ENCODE measurements at regions not wholly inside any gene's neighbourhood (a gene's known extent, or its start where the extent isn't known, plus 50 kb on each side); places are given as distances from the start of the nearest gene placed in this dataset.

GRCh38 chr2:123045713-123046112, 979.4 kb upstream of the CNTNAP5 start:
- TF ChIP-seq TAF1 (IDR thresholded peaks at IDR 0.05; ENCODE audit: borderline replicate concordance, insufficient read depth, low read length), result no peak
- no peak for TF ChIP-seq FOXP2 (optimal IDR thresholded peaks at IDR 0.05; ENCODE audit: borderline replicate concordance, extremely low read depth, extremely low read length, insufficient read depth)

GRCh38 chr2:123047186-123047585, 977.9 kb upstream of the CNTNAP5 start:
- TF ChIP-seq REST (IDR thresholded peaks at IDR 0.05; ENCODE audit: insufficient read depth in 1 of 2, low read depth in 2 of 2, low read length in 2 of 2), result no peak

GRCh38 chr2:123051136-123051535, 974.0 kb upstream of the CNTNAP5 start:
- TF ChIP-seq REST (IDR thresholded peaks at IDR 0.05; ENCODE audit: insufficient read depth in 1 of 2, low read depth in 2 of 2, low read length in 2 of 2) (no peak), FOXP2 (optimal IDR thresholded peaks at IDR 0.05; ENCODE audit: borderline replicate concordance, extremely low read depth, extremely low read length, insufficient read depth) (no peak), POLR2AphosphoS5 (IDR thresholded peaks at IDR 0.05; ENCODE audit: low read depth, low read length) (no peak), TAF1 (IDR thresholded peaks at IDR 0.05; ENCODE audit: borderline replicate concordance, insufficient read depth, low read length) (no peak), SIN3A (IDR thresholded peaks at IDR 0.05; ENCODE audit: borderline replicate concordance, insufficient read depth, low read length) (no peak)

GRCh38 chr2:123061534-123061933, 963.6 kb upstream of the CNTNAP5 start:
- no peak for TF ChIP-seq REST (IDR thresholded peaks at IDR 0.05; ENCODE audit: insufficient read depth in 1 of 2, low read depth in 2 of 2, low read length in 2 of 2)
- TF ChIP-seq TAF1 (IDR thresholded peaks at IDR 0.05; ENCODE audit: borderline replicate concordance, insufficient read depth, low read length), result no peak
- TF ChIP-seq SIN3A (IDR thresholded peaks at IDR 0.05; ENCODE audit: borderline replicate concordance, insufficient read depth, low read length), result no peak

GRCh38 chr2:123073371-123073770, 951.7 kb upstream of the CNTNAP5 start:
- no peak for TF ChIP-seq FOXP2 (optimal IDR thresholded peaks at IDR 0.05; ENCODE audit: borderline replicate concordance, extremely low read depth, extremely low read length, insufficient read depth)
- no peak for TF ChIP-seq TAF1 (IDR thresholded peaks at IDR 0.05; ENCODE audit: borderline replicate concordance, insufficient read depth, low read length)
- no peak for TF ChIP-seq SIN3A (IDR thresholded peaks at IDR 0.05; ENCODE audit: borderline replicate concordance, insufficient read depth, low read length)
- no peak for TF ChIP-seq POLR2AphosphoS5 (IDR thresholded peaks at IDR 0.05; ENCODE audit: low read depth, low read length)
- TF ChIP-seq REST (IDR thresholded peaks at IDR 0.05; ENCODE audit: insufficient read depth in 1 of 2, low read depth in 2 of 2, low read length in 2 of 2), result no peak

GRCh38 chr2:123073956-123074355, 951.1 kb upstream of the CNTNAP5 start:
- TF ChIP-seq REST (IDR thresholded peaks at IDR 0.05; ENCODE audit: insufficient read depth in 1 of 2, low read depth in 2 of 2, low read length in 2 of 2), result no peak

All from PFSK-1 (cell line).